ENCODE measurements at regions not wholly inside any gene's neighbourhood (a gene's known extent, or its start where the extent isn't known, plus 50 kb on each side); places are given as distances from the start of the nearest gene placed in this dataset.
A peak's percentile ranks its signal among the peaks of the same experiment; 100 is the strongest.
"Not testable (repeated sequence)": the region's sequence is repeated elsewhere in the genome, so short reads cannot be mapped to it uniquely, and the experiment has no call there.

GRCh38 chr12:27133022-27133590, 50.7 kb upstream of the C12orf71 start:
- DNase-seq = no peak

GRCh38 chr12:27140478-27140969, 58.1 kb upstream of the C12orf71 start:
- no peak for DNase-seq

- peak; percentile 55 to 89 for DNase-seq
Observed at GRCh38 chr12:27142101-27142721, 59.8 kb upstream of the C12orf71 start.

GRCh38 chr12:27143256-27144069, 61.1 kb upstream of the C12orf71 start:
- DNase-seq = peak; percentile 31 to 35

- not testable (repeated sequence) for DNase-seq
Observed at GRCh38 chr12:27145725-27146124, 63.3 kb upstream of the C12orf71 start.

- no peak for DNase-seq
Observed at GRCh38 chr12:27148373-27148772, 66.0 kb upstream of the C12orf71 start.

- no peak for DNase-seq
Observed at GRCh38 chr12:27148791-27149190, 66.4 kb upstream of the C12orf71 start.

GRCh38 chr12:27151479-27151878, 69.1 kb upstream of the C12orf71 start:
- DNase-seq = no peak

GRCh38 chr12:27158297-27158696, 75.9 kb upstream of the C12orf71 start:
- DNase-seq = no peak

GRCh38 chr12:27161458-27162228, 79.3 kb upstream of the C12orf71 start:
- no peak for DNase-seq

GRCh38 chr12:27162229-27162537, 79.8 kb upstream of the C12orf71 start:
- no peak for DNase-seq

- no peak for DNase-seq
Observed at GRCh38 chr12:27163048-27163715, 80.8 kb upstream of the C12orf71 start.

GRCh38 chr12:27163894-27164293, 80.2 kb upstream of the STK38L start:
- DNase-seq = peak in 1 of 2 donors; percentile 31

GRCh38 chr12:27164330-27165040, 79.6 kb upstream of the STK38L start:
- DNase-seq = no peak

- not testable (repeated sequence) for DNase-seq
Observed at GRCh38 chr12:27165958-27166357, 78.1 kb upstream of the STK38L start.

- not testable (repeated sequence) for DNase-seq
Observed at GRCh38 chr12:27171494-27171893, 72.6 kb upstream of the STK38L start.

- DNase-seq = peak; percentile 94
Observed at GRCh38 chr12:27176765-27177164, 67.3 kb upstream of the STK38L start.

GRCh38 chr12:27177706-27178105, 66.4 kb upstream of the STK38L start:
- DNase-seq = peak; percentile 47 to 59

- no peak for DNase-seq
Observed at GRCh38 chr12:27178255-27178654, 65.8 kb upstream of the STK38L start.

GRCh38 chr12:27178723-27179399, 65.2 kb upstream of the STK38L start:
- DNase-seq = no peak

All from inflammatory macrophage treated with lipopolysaccharide for 1 hour (primary cell).